ENCODE measurements at regions not wholly inside any gene's neighbourhood (a gene's known extent, or its start where the extent isn't known, plus 50 kb on each side); places are given as distances from the start of the nearest gene placed in this dataset.

GRCh38 chr3:111244760-111245159, 173.1 kb downstream of the NECTIN3 start:
- DNase-seq = no peak

GRCh38 chr3:111246967-111247760, 175.5 kb downstream of the NECTIN3 start:
- DNase-seq = no peak

DNA sequence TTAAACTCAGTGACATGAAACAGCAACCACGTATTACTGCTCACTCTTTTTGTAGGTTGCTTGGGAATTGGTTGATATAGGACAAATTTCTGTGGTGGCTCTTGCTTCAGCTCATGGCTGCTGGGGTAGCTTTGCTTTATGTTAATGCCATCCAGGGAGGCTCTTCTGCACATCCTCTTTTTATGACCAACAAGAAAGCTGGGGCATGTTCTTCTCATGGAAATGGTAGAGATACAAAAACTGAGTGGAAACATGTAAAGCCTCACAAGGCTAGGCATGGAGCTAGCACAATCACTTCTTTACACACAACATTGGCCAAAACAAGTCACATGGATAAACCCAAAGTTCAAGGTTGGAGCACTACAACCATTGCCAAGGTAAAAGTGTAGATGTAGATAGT, 176.8 kb downstream of the NECTIN3 start:
- DNase-seq = no peak

GRCh38 chr3:111249421-111249820, 177.8 kb downstream of the NECTIN3 start:
- no peak for DNase-seq

DNA sequence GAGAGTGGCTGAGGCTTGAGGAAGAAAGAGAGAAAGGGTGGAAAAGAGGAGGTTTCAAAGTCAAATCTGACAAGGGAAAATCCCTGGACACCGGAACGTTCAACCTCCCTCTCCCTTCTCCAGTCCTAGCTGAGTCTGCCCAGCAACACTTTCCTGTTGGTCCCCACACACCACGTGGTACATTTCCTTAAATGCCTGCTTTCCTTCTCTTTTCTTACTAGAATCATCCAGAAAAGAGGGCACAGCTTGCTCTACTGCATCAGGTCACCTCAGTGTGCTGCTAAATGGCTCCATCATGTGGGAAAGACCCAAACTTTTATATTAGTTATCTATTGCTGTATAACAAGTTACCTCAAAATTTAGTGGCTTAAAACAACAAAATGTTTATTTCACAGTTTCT, 181.2 kb downstream of the NECTIN3 start:
- no peak for DNase-seq

GRCh38 chr3:111253733-111254132, 182.1 kb downstream of the NECTIN3 start:
- DNase-seq = no peak

- DNase-seq = no peak
Observed at GRCh38 chr3:111260878-111261277, 189.3 kb downstream of the NECTIN3 start.

DNA sequence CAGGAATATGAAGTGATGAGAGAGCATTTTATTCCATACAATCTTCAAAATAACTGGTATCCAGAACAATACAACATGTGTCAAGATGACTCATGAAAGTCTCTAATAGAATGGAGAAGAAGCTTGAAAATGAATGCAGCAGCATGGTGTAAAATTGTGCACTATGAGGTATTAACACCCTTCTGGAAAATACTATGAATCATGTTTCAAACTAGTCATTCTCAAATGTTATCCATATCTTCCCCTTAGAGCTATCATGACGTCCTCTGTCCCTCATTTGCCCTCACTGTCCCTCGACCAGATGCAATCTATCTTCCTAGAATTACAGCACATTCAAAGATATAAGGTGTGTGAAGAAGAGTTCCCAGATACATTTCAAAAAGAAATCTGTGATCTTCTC, 198.2 kb downstream of the NECTIN3 start:
- DNase-seq = no peak

GRCh38 chr3:111277226-111277625, 205.6 kb downstream of the NECTIN3 start:
- no peak for DNase-seq

DNA sequence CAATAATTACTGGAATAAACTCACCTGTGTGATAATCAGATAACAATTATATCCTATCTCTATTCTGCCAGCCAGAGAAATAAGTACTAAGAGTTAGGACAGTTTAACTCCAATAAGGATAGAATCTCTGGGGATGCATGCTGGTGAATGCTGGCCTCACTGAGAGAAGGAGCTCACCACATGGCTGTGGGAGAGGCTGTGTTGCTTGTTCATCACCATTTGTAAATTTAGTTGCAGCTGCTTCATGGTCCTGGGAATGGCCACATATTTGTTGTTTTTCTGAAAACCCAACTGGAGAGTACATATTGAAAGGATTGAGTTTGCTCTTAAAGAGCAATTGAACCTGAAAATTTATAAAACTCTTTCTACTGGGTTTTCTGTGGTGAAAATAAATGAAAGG, 207.3 kb downstream of the NECTIN3 start:
- DNase-seq = no peak

GRCh38 chr3:111282024-111282423, 210.4 kb downstream of the NECTIN3 start:
- no peak for DNase-seq

- DNase-seq = no peak
Observed at GRCh38 chr3:111283165-111283564, 211.5 kb downstream of the NECTIN3 start.

GRCh38 chr3:111284503-111285183, 213.0 kb downstream of the NECTIN3 start:
- DNase-seq = no peak

DNA sequence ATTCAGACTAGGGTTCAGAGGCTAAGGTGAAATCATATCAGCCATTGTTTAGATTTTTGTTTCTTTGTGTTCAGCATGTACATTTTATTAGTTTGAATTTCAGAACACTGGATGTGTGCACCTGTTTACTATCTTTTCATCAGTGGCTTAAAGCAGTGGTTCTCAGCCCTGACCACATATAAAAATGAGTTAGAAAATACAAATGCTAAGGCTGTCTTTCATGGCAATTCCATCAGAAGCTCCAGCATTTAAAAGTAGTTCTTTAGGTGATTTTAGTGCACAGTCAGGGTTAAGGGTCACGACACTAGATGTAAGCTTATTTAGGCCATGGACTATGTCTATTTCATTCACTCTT, 213.5 kb downstream of the NECTIN3 start:
- DNase-seq = no peak

- DNase-seq = peak; percentile 46
Observed at GRCh38 chr3:111285694-111286093, 214.1 kb downstream of the NECTIN3 start.

DNA sequence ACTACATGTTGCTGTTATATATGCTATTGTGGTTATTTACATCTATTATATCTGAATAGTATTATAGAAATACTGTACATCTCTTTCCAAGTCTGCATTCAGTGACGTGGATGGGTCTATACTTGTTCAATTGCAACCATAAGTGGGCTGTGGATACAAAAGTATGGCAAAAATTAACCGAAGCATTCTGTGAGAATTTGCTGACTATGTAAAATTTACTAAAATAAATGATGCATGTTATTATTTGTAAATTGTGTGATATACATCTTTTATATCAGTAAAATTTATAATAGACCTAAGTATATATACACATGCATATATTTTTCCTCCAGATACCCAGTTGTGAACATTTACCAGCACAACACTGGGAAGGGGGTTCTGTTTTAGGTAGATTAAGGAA, 215.1 kb downstream of the NECTIN3 start:
- no peak for DNase-seq

GRCh38 chr3:111292117-111292516, 220.5 kb downstream of the NECTIN3 start:
- no peak for DNase-seq

GRCh38 chr3:111299192-111299615, 227.6 kb downstream of the NECTIN3 start:
- no peak for DNase-seq

DNA sequence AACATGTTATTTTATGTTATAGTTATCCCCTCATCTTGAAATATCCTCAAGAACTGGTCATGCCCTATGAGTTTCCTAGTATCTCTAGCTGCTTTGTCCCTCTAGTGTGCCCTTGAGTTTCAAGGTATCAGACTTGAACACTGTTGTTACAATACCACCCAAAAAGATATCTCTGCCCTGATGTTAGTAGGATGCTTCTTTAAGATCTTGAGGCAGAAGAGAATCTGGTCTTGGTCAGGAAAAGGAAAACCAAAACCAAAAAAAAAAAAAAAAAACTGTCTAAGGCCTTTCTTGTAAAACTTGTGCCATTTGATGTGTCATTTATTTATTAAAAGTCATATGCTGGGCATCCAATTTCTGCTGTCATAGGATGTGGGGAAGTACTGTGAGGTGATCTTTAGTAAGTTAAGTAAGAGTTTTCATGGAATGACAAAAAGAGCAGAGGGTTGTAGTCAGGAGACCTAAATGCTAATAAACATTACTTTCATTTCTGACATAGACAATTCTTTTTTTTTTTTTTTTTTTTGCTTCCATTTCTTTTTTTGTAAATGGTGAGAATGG, 229.7 kb downstream of the NECTIN3 start:
- no peak for DNase-seq

GRCh38 chr3:111302063-111302462, 230.4 kb downstream of the NECTIN3 start:
- DNase-seq = no peak

- no peak for DNase-seq
Observed at GRCh38 chr3:111303760-111304159, 232.1 kb downstream of the NECTIN3 start.

GRCh38 chr3:111307676-111308075, 234.3 kb upstream of the CD96 start:
- no peak for DNase-seq

GRCh38 chr3:111311126-111311525, 230.9 kb upstream of the CD96 start:
- DNase-seq = no peak

DNA sequence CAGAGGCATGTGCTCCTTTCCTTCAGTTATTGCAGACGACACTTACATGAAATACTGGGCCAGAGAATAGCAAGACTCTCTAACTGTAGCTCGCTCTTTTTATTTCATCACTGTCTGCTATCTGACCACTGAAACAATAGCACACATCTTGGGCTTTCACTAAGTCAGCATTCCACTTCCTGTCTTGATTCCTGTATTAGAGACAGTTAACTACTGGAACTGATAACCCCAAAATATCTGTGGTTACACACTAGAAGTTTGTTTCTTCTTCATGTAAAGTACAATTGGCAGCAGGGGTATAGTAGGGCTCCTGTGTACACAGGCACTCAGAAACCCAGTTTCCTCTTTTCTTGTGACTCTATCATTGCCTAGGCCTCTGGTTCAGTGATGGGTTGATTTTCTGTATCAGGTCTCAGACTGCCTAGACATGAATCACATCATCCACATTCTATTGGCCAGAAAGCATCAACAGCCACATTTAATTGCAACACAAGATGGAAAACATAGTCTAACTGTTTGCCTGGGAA, 230.2 kb upstream of the CD96 start:
- DNase-seq = no peak

Measured in femur (tissue), 1 donor.